NCI-H748 (cell line): ENCODE measurements at regions not wholly inside any gene's neighbourhood (a gene's known extent, or its start where the extent isn't known, plus 50 kb on each side); places are given as distances from the start of the nearest gene placed in this dataset.

ENCODE experiments used
- DNase-seq: peaks from one replicate; lab custom pipeline; 2025; ENCODE audit not compliant: unreplicated experiment; lab: John Stamatoyannopoulos, UW

DNA sequence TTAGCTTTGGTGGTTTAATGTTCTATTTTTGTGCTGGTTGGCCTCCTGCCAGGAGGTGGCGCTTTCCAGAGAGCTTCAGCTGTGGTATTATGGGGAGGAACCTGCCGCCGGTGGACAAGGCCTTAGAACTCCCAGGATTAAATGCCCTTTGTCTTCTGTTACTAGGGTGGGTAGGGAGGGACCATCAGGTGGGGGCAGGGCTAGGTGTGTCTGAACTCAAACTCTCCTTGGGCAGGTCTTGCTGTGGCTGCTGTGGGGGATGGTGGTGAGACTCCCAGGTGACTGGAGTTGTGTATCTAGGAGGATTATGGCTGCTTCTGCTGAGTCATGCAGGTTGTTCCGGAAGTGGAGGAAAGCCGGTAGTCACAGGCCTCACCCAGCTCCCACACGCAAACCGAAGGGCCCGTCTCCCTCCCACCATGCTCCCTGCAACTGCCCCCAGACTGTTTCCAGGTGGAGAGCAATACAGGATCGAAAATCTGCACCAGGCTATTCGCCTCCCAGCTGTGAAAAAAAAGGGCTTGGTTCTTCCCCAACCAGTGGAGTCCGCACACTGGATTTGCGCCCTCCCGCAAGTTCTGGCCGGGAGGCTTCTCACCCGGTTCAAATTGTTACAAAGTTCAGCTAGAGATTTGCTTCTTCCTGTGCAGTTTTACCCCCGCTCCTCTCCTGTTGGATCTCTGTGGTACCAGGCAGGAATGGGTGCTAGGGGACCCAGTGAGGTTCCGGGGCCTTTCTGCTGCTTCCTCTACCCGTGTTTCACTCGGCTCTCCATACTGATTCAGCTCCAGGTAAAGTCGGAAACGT, 220.5 kb downstream of the CENPF start:
- peak; percentile 4 for DNase-seq

DNA sequence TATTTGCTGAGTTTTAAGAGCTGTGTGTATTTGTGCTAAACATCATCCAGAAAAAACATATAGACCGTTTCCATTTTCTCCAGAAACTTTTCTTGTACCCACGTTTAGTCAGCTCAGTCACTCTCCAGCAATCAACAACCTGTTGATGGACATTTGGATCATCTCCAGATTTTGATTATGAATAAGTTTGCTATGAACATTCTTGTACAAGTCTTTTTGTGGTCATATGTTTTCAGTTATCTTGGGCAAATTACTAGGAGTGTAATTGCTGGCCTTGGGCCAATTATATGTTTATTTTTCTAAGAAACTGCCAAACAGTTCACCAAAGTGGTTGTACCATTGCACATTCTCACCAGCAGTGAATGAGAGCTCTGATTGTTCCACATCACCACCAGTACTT, 221.8 kb downstream of the CENPF start:
- peak; percentile 2 for DNase-seq

DNA sequence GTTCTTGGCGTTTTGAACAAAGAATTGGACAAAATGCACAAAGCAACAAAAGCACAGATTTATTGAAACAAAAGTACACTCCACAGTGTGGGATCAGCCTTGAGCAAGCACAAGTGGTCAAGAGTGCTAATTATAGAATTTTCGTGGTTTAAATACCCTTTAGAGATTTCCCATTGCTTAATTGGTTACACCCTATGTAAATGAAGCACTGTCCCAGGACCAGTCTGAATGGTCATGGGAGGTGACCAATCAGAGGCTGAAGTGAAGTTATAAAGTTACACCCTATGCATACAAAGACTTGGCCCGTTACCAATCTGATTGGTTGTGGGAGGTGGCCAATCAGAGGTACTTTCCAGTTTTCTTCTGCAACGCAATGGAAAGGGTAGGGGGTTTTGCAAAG, 223.6 kb downstream of the CENPF start:
- no peak for DNase-seq

DNA sequence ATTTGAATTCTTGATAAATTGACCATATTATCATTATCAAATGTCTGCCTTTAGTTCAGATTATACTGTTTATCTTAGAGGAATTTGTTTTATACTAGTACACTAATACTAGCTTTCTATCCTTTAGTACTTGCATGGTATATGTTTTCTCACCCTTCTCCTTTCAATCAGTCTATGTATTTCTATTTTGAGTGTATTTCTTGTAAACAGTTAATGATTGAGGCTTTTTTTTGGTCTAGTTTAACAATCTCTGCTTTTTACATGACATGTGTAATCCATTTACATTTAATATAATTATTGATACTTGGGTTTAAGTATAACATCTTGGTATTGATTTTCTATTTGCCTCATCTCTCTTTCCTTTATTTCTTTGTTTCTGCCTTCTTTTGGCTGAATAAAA, 224.9 kb downstream of the CENPF start:
- no peak for DNase-seq

DNA sequence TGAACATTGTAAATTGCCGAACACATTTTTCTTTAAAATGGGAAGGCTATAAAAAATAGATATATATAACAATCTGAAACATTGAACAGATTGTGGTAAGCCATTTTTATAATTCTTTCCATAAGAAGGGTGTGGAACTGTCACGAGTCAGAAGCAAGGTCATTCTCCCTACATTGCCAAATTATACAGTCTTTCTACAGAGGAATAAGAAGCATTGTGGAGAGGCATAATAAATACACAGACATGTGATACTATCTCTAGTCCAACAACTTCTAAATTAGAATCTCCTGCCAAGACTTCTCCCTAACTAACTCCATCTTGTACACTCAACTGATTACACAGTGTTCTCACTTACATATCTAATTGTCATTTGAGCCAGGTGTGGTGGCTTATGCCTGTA, 227.9 kb downstream of the CENPF start:
- no peak for DNase-seq

DNA sequence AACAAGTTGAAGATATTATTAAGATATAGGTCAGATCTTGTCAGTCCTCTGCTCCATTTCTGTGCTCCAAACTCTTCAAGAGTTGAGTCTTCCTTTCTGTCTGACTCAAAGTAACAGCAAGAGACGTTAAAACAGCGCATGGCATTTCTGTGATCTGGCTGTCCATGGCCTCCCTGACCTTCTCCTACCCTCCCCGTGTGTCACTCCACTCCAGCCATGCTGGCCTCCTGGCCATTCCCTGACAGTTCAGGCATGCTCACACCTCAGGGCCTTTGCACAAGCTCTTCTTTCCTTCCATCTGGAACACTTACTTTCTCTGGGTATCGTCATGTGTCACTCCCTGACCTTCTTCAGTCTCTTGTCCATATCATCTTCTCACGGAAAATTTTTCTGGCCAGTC, 229.0 kb downstream of the CENPF start:
- no peak for DNase-seq

DNA sequence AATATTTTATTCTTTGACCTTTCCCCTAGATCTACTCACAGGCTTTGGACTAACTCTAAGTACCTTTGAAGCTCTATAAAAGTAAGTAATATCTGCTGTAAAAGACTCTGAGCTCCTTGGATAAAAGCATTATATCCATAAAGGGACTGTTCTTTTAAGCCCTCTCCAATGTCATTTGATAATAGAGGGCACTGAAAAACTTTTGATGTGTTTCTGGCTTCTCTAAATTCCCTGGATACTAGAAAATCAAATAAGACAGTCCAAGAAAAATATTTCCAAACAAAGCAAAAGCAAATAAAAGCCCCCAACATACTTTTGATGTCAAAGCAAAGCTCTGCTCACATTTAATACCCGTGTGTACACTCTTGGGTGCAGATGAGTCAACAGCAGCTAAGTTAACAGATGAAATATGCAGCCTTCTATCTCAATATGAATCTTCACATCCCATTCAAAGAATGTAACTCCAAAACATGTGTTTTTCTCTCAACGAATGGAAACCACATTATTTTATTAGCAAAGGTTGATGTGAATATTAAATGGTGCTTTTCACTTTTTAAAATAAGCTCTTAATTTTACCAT, 230.3 kb downstream of the CENPF start:
- no peak for DNase-seq

DNA sequence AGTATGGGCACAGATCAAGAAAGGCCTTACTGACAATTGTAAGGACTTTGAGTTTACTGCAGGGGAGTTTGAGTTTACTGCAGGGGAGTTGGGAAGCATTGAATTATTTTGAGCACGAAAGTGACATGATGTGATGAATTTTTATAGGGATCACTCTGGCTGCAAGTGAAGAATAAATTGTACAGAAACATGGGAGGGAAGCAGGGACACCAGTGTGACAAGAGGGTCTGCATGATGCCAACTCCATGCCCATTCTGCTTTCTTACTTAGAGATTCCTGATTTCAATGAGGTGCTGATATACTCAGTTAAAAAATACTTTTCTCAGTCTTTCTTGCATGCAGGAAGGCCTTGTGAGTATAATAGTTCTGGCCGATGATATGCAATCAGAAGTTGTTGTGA, 234.4 kb downstream of the CENPF start:
- DNase-seq = no peak

DNA sequence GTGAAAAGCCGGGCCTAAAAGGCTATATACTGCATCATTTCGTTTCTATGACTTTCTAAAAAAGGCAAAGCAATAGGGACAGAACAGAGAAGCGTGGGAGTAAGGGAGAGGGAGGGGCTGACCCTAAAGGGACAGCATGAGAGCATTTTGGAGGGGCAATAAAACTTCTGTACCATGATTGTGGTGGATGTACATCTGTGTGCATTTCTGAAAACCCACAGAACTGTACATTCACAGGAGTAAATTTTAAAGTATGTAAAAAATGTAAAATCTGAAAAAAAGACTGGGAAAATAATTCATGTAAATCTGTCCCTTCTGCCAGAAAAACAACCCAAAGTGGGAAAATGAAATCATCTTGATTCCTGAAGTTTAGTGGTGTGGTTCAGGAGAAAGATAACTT, 235.4 kb downstream of the CENPF start:
- no peak for DNase-seq

DNA sequence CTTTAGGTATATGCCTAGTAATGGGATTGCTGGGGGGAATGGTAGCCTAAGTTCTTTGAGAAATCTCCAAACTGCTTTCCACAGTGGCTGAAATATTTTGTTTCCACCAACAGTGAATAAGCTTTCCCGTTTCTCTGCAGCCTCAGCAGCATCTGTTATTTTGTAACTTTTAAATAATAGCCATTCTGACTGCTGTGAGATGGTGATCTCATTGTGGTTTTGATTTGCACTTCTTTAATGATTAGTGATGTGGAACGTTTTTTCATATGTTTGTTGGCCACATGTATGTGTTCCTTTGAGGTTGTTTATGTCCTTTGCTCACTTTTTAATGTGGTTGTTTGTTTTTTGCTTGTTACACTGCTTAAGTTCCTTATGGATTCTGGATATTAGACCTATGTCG, 237.4 kb downstream of the CENPF start:
- DNase-seq = no peak

DNA sequence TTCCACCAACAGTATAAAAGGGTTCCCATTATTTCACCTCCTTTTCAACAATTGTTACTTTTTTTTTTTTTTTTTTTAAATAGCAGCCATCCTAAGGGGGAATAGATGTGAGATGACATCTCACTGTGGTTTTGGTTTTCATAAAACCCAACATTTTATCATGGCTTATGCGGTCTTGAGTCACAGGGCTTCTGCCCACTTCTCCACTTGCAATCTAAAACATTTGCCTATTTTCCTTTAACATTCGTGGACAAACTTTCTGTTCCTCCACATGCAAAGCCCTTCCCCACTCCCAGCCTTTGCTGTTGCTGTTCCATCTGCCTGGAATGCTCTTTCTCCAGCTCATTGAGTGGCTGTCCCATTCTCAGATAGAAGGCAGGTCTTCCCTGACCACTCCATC, 239.7 kb upstream of the KCNK2 start:
- DNase-seq = no peak

DNA sequence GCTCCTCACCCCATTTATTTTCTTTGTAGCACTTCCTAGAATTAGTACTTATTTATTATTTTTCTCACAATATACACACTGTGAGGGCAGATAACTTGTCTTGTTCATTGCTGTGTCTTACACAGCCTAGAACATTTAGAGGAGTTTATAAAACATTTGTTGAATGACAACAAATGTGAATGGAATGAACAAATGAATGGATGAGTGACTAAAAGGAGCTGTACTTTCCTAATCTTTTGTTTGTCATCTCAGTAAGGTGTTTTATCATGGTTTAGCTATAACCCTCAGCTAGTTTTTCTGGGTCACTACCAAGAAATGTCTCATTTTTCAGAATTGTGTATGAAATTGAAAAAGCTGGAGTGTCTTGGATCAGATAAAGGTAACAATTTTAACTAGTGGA, 239.3 kb upstream of the KCNK2 start:
- DNase-seq = no peak

DNA sequence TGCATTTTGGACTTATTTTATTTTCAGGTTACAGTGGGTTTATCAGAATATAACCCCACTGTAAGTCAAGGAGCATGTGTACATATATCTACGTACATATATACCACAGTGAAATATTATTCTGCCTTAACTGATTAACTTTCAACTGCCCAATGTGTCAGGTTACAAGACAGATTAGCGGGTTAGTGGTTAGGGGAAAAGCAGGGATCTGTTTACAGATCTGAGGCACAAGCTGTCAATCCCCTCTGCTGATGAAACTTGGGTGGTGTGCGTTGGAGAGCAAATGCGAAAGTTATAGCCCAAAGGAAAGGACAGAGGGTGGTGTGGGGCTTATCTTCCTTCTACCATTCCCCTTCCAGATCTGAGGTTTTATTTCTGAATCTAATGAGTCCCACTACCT, 238.2 kb upstream of the KCNK2 start:
- no peak for DNase-seq

DNA sequence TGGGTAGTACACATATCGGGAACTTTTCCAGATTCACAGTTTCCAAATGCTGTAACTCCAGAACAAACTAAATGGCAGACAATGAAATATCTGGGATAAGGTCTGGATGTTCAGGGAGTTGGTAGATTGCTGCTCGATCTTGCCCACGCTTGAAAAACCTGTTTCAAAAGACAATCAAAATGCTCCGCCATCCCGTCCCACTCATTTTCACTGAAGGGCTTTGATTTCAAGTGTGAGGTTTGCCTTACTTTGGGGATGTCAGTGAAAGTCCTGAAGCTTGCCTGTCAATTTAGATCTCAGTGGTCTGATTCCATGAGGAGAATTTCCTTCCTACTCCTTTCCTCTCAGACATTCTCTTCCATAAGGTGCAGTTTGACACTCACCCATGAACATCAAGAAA, 236.3 kb upstream of the KCNK2 start:
- no peak for DNase-seq

DNA sequence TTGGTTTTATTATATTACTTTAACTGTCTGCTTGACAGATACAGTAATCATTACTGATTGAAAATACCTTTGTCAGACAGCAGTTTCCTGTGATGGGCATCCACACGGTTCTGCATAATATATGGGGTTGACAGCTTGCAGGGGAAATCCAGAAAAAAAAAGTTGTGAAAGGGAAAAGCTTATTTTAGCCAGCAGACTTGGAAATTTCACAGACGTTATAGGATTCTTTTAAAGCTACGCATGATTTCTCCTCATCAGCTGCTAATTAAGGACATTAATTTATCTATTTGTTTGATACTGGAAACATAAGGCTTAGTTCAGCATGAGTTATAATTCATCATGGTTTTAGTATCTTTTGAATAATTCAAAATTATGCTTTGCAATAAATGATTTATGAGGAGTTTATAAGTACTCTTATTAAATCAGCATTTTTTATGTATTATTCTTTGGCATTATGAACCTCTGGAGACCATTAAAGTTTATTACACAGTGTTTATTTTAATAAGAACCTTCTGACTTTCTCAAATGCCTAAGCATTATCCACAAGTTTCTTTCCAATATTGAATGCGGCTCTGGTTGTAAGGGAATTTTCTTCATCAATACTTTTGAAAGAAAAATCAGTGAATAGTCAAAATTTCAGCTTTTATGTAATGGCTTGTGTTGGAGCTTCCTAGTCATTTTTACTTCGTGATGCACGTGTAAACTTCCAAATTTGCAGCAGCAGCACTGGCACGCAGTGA, 235.3 kb upstream of the KCNK2 start:
- DNase-seq = no peak

DNA sequence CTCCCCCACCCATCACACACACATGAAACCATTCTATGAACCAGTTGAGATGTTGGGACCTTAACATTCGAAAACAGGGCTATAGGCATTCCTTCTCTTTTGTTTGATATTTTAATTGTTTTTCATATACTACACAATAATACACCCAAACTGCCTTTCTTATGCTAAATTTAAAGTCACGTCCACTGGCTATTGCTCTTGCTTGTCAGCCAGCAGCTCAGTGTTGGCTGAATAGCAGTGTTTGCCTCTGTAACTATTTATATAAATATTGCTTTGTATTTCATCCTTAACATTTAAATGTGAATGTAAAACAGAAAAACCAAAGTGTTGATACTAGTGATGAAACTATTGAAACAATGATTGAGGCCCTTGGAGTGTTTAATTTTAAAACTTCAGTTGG, 234.4 kb upstream of the KCNK2 start:
- no peak for DNase-seq

DNA sequence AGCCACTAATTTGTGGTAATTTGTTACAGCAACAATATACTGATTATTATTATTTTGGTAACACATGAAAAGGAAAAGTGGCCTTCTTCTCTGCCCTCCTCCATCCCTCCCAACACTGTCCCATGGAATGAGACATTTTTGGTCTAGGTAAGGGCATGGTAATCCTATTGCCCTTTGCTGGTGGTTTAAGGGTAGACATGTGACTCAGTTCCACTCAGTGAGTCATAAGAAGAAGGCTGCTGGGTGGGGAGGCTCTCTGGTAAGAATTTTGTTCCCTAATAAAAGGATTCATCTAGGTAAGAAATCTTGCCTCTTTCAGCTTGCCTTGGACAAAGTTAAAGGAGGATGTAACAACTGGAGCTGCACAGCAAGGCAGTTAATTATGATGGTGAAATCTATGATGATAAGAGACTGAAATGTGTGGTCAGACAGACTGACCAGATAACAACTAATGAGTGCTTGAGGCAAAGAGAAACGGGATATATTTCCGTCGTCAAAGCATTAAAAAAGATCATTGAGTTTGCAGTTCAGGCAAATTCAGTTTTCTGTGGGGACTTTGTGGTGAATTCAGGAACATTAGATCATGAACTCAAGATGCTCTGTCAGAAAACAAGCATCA, 232.0 kb upstream of the KCNK2 start:
- no peak for DNase-seq

DNA sequence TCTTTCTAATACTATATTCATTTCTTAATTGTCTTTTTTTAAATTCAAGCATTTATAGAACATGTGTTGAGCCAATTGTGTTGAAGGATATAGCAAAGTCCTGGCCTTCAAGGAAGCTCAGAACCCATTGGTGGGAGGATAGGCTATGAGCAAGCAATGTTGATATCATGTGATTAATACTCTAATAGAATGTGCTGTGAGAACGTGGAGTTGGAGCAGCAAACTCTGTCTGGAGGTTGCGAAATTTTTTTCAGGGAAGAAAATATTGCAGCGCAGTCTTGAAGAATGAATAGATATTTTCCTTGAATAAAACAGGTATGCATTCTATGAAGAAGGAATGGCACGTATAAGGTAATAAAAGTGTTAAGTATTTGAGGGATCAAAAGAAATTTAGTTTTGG, 229.2 kb upstream of the KCNK2 start:
- DNase-seq = no peak

DNA sequence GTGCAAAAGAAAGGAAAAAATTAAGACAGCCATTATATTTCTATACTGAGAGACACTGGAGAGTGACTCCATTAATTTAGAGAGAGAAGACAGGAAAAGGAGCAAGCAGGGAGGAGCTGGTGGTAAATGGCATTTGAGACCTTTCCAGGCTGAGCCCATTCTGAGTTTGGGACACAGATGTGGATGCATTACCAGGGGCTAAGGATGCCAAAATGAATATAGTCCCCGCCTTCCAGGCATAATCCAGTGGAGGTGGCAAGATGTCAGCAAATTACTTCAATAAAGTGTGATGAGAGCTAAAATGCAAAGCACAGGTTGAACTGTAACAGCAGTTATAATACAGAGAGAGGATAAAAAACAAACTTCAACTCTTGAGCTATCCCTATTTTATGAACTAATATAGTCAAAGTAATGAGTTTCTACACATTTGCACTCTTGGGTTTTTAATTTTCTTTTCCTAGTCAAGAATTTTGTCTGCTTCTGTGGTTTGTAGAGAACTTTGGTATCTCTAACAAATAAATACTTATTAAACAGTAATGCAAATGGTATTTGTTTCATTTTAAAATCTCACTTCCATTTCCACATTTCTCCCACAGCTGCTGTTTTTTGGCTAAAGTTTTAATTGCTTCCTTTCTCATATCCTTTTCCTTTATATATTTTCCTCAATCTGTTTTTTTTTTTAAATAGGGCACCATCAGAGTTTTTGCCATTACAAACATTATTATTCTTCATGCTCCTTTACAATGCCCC, 228.2 kb upstream of the KCNK2 start:
- DNase-seq = no peak

DNA sequence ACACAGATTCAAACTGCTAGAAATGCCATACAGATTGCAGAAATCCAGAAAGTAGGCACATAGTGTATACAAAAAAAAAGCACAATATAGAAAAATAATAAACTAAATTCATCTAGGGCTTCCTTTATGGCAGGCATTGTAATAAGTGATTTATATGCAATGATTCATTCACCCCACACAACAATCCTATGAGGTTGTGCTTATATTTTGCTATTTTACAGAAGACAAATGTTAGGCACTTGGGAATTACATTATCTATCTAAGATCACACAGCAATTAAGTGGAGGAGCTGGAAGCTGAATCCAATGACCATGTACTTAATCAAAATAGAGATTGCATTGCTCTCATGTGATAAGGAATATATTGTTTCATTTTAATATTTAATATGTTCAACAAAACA, 225.7 kb upstream of the KCNK2 start:
- no peak for DNase-seq

DNA sequence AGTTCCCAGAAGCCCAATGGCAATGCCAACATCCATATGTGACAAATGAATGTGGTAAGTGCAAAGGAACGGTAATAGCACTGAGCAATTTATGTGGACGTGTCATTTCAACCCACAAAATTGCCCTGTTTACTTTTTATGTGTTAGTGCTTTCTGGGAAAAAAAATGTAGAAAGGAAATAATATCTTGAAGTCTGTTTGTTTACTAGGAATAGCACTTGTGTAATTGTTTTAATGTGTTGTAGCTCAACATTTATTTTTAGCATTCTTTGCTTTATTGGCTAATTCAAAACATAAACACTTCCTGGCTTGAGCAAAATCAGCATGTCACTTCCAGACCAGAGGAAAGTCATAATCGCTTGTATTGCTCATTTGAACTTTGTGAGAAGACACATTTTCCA, 224.8 kb upstream of the KCNK2 start:
- no peak for DNase-seq
